OCI-LY7 (cell line): ENCODE measurements at regions not wholly inside any gene's neighbourhood (a gene's known extent, or its start where the extent isn't known, plus 50 kb on each side); places are given as distances from the start of the nearest gene placed in this dataset.

Experiments
- BruUV-seq: library from RNA; stranded (reverse); fragments of 400-500 nt; replicated peaks from 2 replicates; lab custom pipeline; 2021; lab: Mats Ljungman, UMichigan
- CTCF ChIA-PET: fragments of 300-600 bp; sonication (Branson Sonifier 250); formaldehyde crosslinking; loops from one replicate; lab custom pipeline; 2022; ENCODE audit warnings: antibody characterized with exemption; ENCODE audit not compliant: unreplicated experiment; lab: Charles Lee
- POLR2A ChIA-PET: fragments of 300-600 bp; sonication (Branson Sonifier 250); formaldehyde crosslinking; loops from one replicate; lab custom pipeline; 2022; ENCODE audit warnings: antibody characterized with exemption; lab: Charles Lee
- DNase-seq: peaks from one replicate; pipeline ENCODE4 v3.0.0-alpha.2; 2015; ENCODE audit warnings: low spot score
- H2AFZ ChIP-seq: fragments of 200-600 bp; sonication (generic), shearing (Covaris generic); 2 replicates; pipeline ENCODE4 v1.6.1; 2014; ENCODE audit warnings: mild to moderate bottlenecking, antibody characterized with exemption, low read length, moderate library complexity
- H3K27ac ChIP-seq: fragments of 200-600 bp; sonication (generic); 2 replicates; pipeline ENCODE4 v1.5.1; 2014; ENCODE audit warnings: mixed run types, low read depth, mild to moderate bottlenecking, moderate library complexity, low read length, inconsistent platforms; ENCODE audit not compliant: poor library complexity, severe bottlenecking
- H3K36me3 ChIP-seq: fragments of 200-600 bp; sonication (generic); 2 replicates; pipeline ENCODE4 v1.6.1; 2014; ENCODE audit warnings: mild to moderate bottlenecking, antibody characterized with exemption, low read length, moderate library complexity, mixed read lengths; ENCODE audit not compliant: insufficient read depth
- H3K4me1 ChIP-seq: fragments of 200-600 bp; sonication (generic); 2 replicates; pipeline ENCODE4 v1.5.1; 2014; ENCODE audit warnings: mild to moderate bottlenecking, low read length; ENCODE audit not compliant: insufficient read depth, poor library complexity, severe bottlenecking
- H3K4me2 ChIP-seq: fragments of 200-600 bp; sonication (generic); 2 replicates; pipeline ENCODE4 v1.6.1; 2014; ENCODE audit warnings: mild to moderate bottlenecking, low read length
- H3K4me3 ChIP-seq: fragments of 200-600 bp; sonication (generic); 2 replicates; pipeline ENCODE4 v1.5.1; 2014; ENCODE audit warnings: mild to moderate bottlenecking, low read depth, low read length; ENCODE audit not compliant: poor library complexity, severe bottlenecking
- H3K79me2 ChIP-seq: fragments of 200-600 bp; sonication (generic); 2 replicates; pipeline ENCODE4 v1.6.1; 2016; ENCODE audit warnings: low read depth, mild to moderate bottlenecking, low read length, moderate library complexity, mixed read lengths; ENCODE audit not compliant: insufficient read depth
- H3K9me2 ChIP-seq: fragments of 200-600 bp; sonication (generic); 2 replicates; pipeline ENCODE4 v1.6.1; 2016; ENCODE audit warnings: mild to moderate bottlenecking, low read length, mixed read lengths; ENCODE audit not compliant: insufficient read depth
- H3K9me3 ChIP-seq: fragments of 200-600 bp; sonication (generic); 2 replicates; pipeline ENCODE4 v1.6.1; 2014; ENCODE audit warnings: mild to moderate bottlenecking, mixed run types, low read length, mixed read lengths
- H4K20me1 ChIP-seq: fragments of 200-600 bp; sonication (generic); 2 replicates; pipeline ENCODE4 v1.6.1; 2014; ENCODE audit warnings: mild to moderate bottlenecking, antibody characterized with exemption, low read length, moderate library complexity, mixed read lengths; ENCODE audit not compliant: insufficient read depth
- EZH2phosphoT487 ChIP-seq: fragments of 200-600 bp; sonication (generic); IDR thresholded peaks from 2 replicates; pipeline ENCODE4 v1.6.1; 2018; ENCODE audit warnings: low read depth, borderline replicate concordance, mild to moderate bottlenecking, mixed run types, antibody characterized with exemption, low read length, moderate library complexity, mixed read lengths
- intact Hi-C: fragments of 100-400 bp; cut with micrococcal nuclease; formaldehyde crosslinking; loops from one replicate; pipeline ENCODE4 v1.10.0; 2022; ENCODE audit not compliant: unreplicated experiment
- TF ChIP-seq, protein P1 (sequence below): fragments of 200-600 bp; sonication (generic); conservative IDR thresholded peaks from 2 replicates; pipeline ENCODE4 v1.5.1; 2014; ENCODE audit warnings: mild to moderate bottlenecking, antibody characterized with exemption, low read length, moderate library complexity, mixed read lengths

DNA sequence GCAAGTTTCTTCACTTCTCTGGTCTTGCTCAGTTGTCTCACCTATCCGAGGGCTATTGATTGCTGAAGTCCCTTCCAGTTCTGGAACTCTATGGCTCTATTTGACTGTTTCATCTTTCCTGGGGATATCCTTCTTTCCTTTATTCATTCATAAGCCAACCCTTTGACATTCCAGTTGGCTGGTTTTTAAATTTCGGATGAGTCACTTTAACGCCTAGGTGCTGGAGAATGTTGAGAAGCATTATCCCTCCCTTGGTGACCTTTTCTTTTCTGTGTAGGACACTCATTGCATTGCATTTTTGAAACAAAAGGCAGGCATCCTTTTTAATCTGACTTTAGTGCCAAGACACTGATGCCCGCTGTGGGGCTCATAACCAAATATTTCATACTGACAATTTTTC lies 307.1 kb downstream of the TSN start:
- Histone ChIP-seq H3K4me3 (no peak overlapping the region), H4K20me1 (no peaks in the 10 kb centered on the region), H3K79me2 (no peaks in the 10 kb centered on the region), H2AFZ (no peak overlapping the region), H3K9me2 (no peaks in the 10 kb centered on the region), H3K9me3 (no peaks in the 10 kb centered on the region), H3K4me2 (no peak overlapping the region), H3K4me1 (no peaks in the 10 kb centered on the region), H3K27ac (no peak overlapping the region), H3K36me3 (no peaks in the 10 kb centered on the region)
- no peak for DNase-seq
- ChIA-PET POLR2A (no interaction called here), CTCF (no interaction called here)
- TF ChIP-seq, protein P1, sequence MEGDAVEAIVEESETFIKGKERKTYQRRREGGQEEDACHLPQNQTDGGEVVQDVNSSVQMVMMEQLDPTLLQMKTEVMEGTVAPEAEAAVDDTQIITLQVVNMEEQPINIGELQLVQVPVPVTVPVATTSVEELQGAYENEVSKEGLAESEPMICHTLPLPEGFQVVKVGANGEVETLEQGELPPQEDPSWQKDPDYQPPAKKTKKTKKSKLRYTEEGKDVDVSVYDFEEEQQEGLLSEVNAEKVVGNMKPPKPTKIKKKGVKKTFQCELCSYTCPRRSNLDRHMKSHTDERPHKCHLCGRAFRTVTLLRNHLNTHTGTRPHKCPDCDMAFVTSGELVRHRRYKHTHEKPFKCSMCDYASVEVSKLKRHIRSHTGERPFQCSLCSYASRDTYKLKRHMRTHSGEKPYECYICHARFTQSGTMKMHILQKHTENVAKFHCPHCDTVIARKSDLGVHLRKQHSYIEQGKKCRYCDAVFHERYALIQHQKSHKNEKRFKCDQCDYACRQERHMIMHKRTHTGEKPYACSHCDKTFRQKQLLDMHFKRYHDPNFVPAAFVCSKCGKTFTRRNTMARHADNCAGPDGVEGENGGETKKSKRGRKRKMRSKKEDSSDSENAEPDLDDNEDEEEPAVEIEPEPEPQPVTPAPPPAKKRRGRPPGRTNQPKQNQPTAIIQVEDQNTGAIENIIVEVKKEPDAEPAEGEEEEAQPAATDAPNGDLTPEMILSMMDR, result no peak
- intact Hi-C loops, result no loop called here
- BruUV-seq, result no TSS peak

DNA sequence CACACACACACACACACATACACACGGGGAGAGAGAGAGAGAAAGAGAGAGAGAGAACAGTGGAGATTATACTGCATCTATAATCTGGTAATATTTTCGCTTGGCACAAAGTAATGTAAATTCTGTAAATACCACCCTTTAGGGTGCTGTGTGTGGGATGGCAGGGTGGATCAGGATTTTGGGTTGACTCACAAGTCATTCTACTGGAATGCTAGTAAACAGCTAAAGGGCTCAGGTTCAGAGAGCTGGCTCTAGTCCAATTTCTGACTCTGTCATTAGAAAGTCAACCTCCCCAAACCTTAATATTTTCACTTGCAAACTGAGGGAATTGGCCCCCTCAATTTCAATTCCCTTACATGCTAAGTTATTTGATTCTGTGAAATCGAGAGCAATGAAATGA lies 308.3 kb downstream of the TSN start:
- H3K27ac ChIP-seq, result no peak overlapping the region
- no peak overlapping the region for H3K4me3 ChIP-seq
- intact Hi-C loops, result no loop called here
- H3K4me1 ChIP-seq, result no peaks in the 10 kb centered on the region
- CTCF ChIA-PET, result no interaction called here
- H2AFZ ChIP-seq, result no peak overlapping the region
- no TSS peak for BruUV-seq
- H3K9me2 ChIP-seq, result no peaks in the 10 kb centered on the region
- TF ChIP-seq, protein P1, result no peak
- TF ChIP-seq EZH2phosphoT487, result no peak
- no peak overlapping the region for H3K4me2 ChIP-seq
- no peaks in the 10 kb centered on the region for H3K36me3 ChIP-seq
- H3K79me2 ChIP-seq, result no peaks in the 10 kb centered on the region
- DNase-seq, result no peak
- H3K9me3 ChIP-seq, result no peaks in the 10 kb centered on the region
- H4K20me1 ChIP-seq, result no peaks in the 10 kb centered on the region
- POLR2A ChIA-PET, result no interaction called here

DNA sequence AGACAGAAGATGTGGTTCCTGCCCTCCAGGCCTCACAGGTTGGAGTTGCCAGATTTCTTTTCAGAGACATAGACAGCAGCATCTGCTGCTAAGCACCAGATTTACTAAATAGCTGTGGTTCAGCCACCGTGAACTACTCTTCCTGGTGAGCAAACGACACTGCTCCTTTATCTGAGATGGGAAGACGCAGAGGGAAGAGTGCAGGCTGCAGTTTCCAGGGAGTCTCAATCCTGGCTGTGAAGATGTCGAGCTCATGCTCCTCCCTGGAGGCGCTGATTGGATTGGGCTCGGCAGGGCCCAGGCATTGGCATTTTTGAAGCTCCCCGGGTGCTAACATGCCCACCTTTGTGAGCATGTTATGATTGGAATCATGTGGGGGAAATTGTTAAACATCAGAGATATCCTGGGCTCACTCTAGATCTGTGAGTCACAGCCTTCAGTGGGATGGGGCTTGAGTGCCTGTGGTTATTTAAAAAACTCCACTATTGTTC lies 314.8 kb downstream of the TSN start:
- DNase-seq, result no peak
- Histone ChIP-seq H3K36me3 (no peaks in the 10 kb centered on the region), H3K9me3 (no peaks in the 10 kb centered on the region), H3K4me2 (no peak overlapping the region), H4K20me1 (no peaks in the 10 kb centered on the region), H3K4me3 (no peak overlapping the region), H3K79me2 (no peaks in the 10 kb centered on the region), H3K4me1 (no peaks in the 10 kb centered on the region), H3K9me2 (no peaks in the 10 kb centered on the region), H3K27ac (no peak overlapping the region), H2AFZ (no peak overlapping the region)
- BruUV-seq, result no TSS peak
- POLR2A ChIA-PET, result interaction anchor here (0.6 kb wide), 1 partner anchor 52 kb away, joined by 3 read pairs; no protein-coding TSS in a partner anchor
- intact Hi-C loops, result no loop called here
- CTCF ChIA-PET, result no interaction called here
- TF ChIP-seq EZH2phosphoT487, result no peak
- TF ChIP-seq, protein P1, result no peak
